ENCODE measurements at regions not wholly inside any gene's neighbourhood (a gene's known extent, or its start where the extent isn't known, plus 50 kb on each side); places are given as distances from the start of the nearest gene placed in this dataset.

DNA sequence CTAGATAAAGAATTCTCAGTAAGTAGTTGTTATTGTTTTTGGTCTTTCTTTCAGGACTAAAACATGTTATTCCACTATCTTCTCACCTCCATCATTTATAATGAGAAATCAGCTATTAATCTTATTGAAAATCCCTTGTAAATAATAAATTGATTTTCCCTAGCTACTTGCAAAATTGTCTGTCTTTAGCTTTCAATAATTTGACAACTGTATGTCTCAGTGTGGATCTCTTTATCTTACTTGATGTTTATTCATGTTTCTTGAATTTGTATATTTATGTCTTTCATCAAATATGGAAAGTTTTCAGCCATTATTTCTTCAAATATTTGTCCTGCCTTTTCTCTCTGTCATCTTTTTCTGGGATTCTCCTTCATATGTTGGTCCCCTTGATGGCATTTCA, 117.1 kb upstream of the ANTXRL start:
- Histone ChIP-seq H3K36me3 (ENCODE audit: control insufficient read depth in 4 of 4, insufficient read depth in 4 of 4, low read length in 4 of 4) (no peaks in the 10 kb centered on the region), H3K27ac (ENCODE audit: low read depth in 1 of 2, low read length in 1 of 2) (no peak overlapping the region), H3K4me1 (ENCODE audit: control insufficient read depth in 5 of 5, insufficient read depth in 5 of 5, low read length in 5 of 5) (no peaks in the 10 kb centered on the region), H3K4me3 (no peak overlapping the region), H3K9me3 (ENCODE audit: control insufficient read depth in 4 of 4, insufficient read depth in 3 of 4, low read length in 3 of 4) (peaks cover 0 to 2% (median 0%) of the 10 kb centered on the region in 4 donors), H3K9ac (ENCODE audit: insufficient read depth in 1 of 2, low read length in 2 of 2) (no peak overlapping the region), H3K27me3 (ENCODE audit: control insufficient read depth in 3 of 3, insufficient read depth in 3 of 3, low read length in 2 of 3) (no peaks in the 10 kb centered on the region)
- TF ChIP-seq, protein P1, sequence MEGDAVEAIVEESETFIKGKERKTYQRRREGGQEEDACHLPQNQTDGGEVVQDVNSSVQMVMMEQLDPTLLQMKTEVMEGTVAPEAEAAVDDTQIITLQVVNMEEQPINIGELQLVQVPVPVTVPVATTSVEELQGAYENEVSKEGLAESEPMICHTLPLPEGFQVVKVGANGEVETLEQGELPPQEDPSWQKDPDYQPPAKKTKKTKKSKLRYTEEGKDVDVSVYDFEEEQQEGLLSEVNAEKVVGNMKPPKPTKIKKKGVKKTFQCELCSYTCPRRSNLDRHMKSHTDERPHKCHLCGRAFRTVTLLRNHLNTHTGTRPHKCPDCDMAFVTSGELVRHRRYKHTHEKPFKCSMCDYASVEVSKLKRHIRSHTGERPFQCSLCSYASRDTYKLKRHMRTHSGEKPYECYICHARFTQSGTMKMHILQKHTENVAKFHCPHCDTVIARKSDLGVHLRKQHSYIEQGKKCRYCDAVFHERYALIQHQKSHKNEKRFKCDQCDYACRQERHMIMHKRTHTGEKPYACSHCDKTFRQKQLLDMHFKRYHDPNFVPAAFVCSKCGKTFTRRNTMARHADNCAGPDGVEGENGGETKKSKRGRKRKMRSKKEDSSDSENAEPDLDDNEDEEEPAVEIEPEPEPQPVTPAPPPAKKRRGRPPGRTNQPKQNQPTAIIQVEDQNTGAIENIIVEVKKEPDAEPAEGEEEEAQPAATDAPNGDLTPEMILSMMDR (IDR thresholded peaks at IDR 0.05; ENCODE audit: control extremely low read depth, extremely low read depth), result no peak
- ATAC-seq (ENCODE audit: insufficient read depth, low FRiP score) (no peak), DNase-seq (no peak)

DNA sequence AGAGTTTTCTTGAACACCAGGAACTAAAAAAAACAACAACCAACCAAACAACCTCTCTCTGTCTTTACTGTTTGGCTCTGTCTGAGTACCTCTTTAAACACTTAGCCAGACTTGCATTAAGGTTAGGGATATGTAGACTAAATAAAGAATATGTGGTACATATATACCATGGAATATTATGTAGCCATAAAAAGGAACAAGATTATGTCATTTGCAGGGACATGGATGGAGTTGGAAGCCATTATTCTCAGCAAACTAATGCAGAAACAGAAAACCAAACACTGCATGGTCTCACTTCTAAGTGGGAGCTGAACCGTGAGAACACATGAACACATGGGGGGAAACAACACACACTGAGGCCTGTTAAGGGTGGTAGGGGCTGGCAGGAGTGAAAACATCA, 116.0 kb upstream of the ANTXRL start:
- Histone ChIP-seq H3K4me1 (ENCODE audit: control insufficient read depth in 5 of 5, insufficient read depth in 5 of 5, low read length in 5 of 5) (no peaks in the 10 kb centered on the region), H3K9ac (ENCODE audit: insufficient read depth in 1 of 2, low read length in 2 of 2) (no peak overlapping the region), H3K4me3 (no peak overlapping the region), H3K9me3 (ENCODE audit: control insufficient read depth in 4 of 4, insufficient read depth in 3 of 4, low read length in 3 of 4) (peaks cover 0 to 2% (median 0%) of the 10 kb centered on the region in 4 donors), H3K27ac (ENCODE audit: low read depth in 1 of 2, low read length in 1 of 2) (no peak overlapping the region), H3K27me3 (ENCODE audit: control insufficient read depth in 3 of 3, insufficient read depth in 3 of 3, low read length in 2 of 3) (no peaks in the 10 kb centered on the region), H3K36me3 (ENCODE audit: control insufficient read depth in 4 of 4, insufficient read depth in 4 of 4, low read length in 4 of 4) (no peaks in the 10 kb centered on the region)
- no peak for ATAC-seq (ENCODE audit: insufficient read depth, low FRiP score)
- no peak for DNase-seq
- 96 to 97% methylated on average over 1 of the region's 1 CpG for WGBS, 2 donors
- TF ChIP-seq, protein P1 (IDR thresholded peaks at IDR 0.05; ENCODE audit: control extremely low read depth, extremely low read depth), result no peak

DNA sequence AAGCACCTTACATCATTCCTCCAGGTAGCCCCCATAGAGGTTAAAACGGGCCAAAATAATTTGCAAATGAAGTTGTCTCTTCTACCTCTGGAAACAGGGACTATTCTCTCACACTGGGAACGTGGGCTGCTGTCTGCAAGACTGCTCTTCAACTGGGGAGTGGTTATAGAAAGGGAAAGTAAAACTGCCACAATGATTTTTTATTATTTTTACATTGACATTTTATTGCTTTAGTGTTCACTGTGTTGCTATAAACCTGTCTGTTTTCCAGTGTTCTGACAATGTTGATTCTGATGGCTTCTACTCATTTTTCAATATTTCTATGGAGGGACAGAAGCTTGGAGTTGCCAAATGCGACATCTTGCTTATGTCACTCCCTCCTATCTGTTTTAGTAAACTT, 115.1 kb upstream of the ANTXRL start:
- no peak for ATAC-seq (ENCODE audit: insufficient read depth, low FRiP score)
- Histone ChIP-seq H3K27ac (ENCODE audit: low read depth in 1 of 2, low read length in 1 of 2) (no peak overlapping the region), H3K9ac (ENCODE audit: insufficient read depth in 1 of 2, low read length in 2 of 2) (no peak overlapping the region), H3K4me1 (ENCODE audit: control insufficient read depth in 5 of 5, insufficient read depth in 5 of 5, low read length in 5 of 5) (no peaks in the 10 kb centered on the region), H3K36me3 (ENCODE audit: control insufficient read depth in 4 of 4, insufficient read depth in 4 of 4, low read length in 4 of 4) (no peaks in the 10 kb centered on the region), H3K9me3 (ENCODE audit: control insufficient read depth in 4 of 4, insufficient read depth in 3 of 4, low read length in 3 of 4) (peaks cover 0 to 2% (median 0%) of the 10 kb centered on the region in 4 donors), H3K4me3 (no peak overlapping the region), H3K27me3 (ENCODE audit: control insufficient read depth in 3 of 3, insufficient read depth in 3 of 3, low read length in 2 of 3) (no peaks in the 10 kb centered on the region)
- 59 to 73% methylated on average over 3 of the region's 3 CpGs for WGBS, 2 donors
- TF ChIP-seq, protein P1 (IDR thresholded peaks at IDR 0.05; ENCODE audit: control extremely low read depth, extremely low read depth), result no peak
- no peak for DNase-seq

DNA sequence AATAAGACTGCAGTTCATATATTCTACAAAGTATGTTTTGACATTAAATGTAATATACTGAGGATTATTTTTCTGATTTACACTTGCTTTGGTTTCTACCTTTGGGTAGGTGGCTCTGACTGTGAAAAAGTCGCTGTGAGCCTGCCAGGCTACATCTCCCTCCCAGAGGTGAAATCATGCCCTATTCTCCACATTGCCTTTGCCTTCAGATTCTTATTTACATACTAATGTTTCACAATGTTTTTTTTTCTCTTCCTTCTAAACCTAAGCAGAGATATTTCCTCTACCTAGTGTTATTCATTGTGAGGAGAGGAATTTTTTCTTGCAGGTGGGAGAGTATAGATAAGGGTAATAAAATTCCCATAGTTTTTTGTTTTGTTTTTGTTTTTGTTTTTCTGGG, 111.5 kb upstream of the ANTXRL start:
- Histone ChIP-seq H3K4me1 (ENCODE audit: control insufficient read depth in 5 of 5, insufficient read depth in 5 of 5, low read length in 5 of 5) (no peaks in the 10 kb centered on the region), H3K27ac (ENCODE audit: low read depth in 1 of 2, low read length in 1 of 2) (no peak overlapping the region), H3K9ac (ENCODE audit: insufficient read depth in 1 of 2, low read length in 2 of 2) (no peak overlapping the region), H3K27me3 (ENCODE audit: control insufficient read depth in 3 of 3, insufficient read depth in 3 of 3, low read length in 2 of 3) (no peaks in the 10 kb centered on the region), H3K9me3 (ENCODE audit: control insufficient read depth in 4 of 4, insufficient read depth in 3 of 4, low read length in 3 of 4) (peaks cover 0 to 2% (median 0%) of the 10 kb centered on the region in 4 donors), H3K4me3 (no peak overlapping the region), H3K36me3 (ENCODE audit: control insufficient read depth in 4 of 4, insufficient read depth in 4 of 4, low read length in 4 of 4) (no peaks in the 10 kb centered on the region)
- TF ChIP-seq, protein P1 (IDR thresholded peaks at IDR 0.05; ENCODE audit: control extremely low read depth, extremely low read depth), result no peak
- WGBS, 2 donors, result 61 to 79% methylated on average over 1 of the region's 1 CpG
- DNase-seq (no peak), ATAC-seq (ENCODE audit: insufficient read depth, low FRiP score) (no peak)
